GM18502 (cell line): ENCODE measurements at regions not wholly inside any gene's neighbourhood (a gene's known extent, or its start where the extent isn't known, plus 50 kb on each side); places are given as distances from the start of the nearest gene placed in this dataset.

Source experiments
- ATAC-seq: cut with Tn5 transposase; IDR thresholded peaks from one replicate; pipeline ENCODE4 v1.9.1; 2021; ENCODE audit warnings: mild to moderate bottlenecking; ENCODE audit not compliant: unreplicated experiment, poor library complexity

DNA sequence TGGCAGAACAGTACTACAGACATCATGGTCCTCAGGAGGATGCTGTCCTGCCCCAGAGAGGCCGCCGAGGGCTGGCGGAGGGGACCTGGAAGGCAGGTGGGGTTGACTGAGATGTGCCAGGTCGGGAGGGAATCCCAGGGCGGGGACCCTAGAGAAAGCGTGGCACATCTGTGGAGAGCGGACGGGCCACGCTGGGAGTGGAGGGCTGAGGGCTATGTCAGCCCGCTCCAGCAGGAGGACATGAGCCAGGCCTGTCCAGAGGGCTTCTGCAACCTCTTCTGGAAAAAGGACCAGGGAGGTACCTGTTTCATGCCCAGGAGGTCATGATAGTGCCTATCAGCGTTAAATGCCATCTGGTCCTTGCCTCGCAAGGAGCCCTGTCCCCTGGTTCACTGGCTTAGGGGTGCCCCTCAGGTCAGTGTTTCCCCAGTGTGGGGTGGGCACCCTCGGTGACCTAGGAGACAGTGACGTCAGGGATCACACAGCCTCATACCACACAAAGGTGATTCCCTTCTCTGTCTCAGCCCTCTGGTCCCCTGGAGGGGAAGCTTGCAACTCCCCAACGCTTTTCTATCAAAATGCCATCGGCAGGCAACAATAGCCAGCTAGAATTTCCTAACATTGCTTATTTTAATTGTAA is 103.6 kb upstream of the IER5L start:
- no peak for ATAC-seq

DNA sequence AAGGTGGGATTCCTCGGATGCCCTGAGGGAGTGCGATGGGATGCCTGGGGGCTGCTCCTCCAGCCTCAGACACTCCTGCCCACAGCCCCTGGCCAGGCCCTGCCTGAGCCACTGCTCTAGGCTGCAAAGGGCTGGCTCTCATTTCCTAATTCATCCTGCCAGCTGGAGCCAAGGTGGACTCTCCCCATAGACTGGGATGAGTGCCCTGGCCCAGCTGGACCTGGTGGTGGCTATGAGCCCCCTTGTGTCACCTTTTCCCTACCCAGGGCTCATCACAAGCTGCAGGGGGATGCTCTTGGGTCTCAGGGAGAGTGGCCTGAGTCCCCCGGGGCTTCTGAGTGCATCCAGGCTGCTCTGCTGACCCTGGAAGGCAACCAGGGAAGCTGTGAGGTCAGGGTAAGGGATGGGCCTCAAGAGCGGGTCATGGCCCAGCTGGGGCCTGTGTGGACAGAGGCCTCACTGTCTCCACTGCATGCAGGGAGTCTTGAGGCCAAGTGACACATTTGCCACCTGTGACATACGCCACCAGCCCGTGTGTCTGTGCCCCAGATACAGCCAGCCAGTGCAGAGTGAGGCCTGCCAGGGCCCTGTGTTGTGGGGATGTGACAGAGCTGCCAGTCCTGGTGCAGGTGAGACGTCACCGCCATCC is 102.7 kb upstream of the IER5L start:
- ATAC-seq: no peak

DNA sequence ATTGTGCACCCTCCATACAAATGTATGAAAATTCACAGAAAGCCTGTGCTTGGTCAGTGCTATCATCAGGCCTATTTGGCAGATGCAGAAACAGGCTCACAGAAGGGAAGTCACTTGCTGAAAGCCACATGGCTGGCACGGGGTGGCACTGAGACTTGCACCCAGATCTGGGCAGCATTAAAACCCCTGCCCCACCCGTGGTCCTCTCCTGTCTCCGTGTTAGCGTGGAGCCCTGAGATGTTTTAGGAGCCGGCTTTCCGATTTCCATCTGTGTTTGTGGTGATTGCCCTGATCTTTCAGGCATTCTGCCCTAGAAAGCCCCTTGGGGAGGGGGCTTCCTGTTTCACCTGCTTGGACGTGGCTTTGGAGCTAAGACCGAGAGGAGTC is 102.2 kb upstream of the IER5L start:
- ATAC-seq: no peak

DNA sequence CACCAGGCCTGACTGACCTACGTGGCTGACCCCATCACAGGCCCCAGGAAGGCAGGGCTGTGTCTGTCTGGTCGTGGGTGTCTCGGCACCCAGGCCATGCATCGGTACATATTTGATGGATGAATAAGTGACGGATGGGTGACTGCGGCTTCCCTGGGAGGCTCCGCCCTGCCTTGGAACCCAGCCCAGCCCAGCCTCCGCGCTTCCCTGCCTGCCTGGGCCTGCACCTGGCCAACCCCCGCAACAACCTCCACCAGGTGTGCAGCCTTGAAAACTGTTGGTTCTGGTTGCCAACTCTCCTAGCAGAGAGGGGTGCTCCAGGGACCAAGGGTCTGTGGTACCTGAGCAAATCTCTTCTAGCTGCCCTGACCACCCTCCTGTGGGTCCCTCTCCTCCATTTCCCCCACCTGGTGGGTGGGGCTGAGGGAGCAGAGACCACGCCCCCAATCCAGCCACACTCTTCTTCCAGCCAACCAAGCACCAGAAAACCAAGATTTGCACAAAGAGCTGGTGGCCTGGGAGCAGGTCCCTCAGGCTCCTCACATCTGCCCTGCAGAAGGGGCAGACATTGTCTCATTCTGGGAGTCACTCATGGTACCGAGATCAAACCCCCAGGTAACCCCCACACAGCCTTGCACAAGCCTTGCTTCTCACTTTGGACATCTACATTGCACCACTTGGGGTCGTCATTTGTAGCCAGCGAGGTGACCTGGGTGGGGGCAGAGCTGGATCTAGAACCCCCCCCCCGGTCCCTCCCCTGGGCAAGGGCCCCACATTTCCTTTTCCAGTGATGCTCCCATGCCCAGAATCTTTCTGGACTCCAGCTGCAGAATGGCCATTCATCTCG is 100.6 kb upstream of the IER5L start:
- no peak for ATAC-seq

DNA sequence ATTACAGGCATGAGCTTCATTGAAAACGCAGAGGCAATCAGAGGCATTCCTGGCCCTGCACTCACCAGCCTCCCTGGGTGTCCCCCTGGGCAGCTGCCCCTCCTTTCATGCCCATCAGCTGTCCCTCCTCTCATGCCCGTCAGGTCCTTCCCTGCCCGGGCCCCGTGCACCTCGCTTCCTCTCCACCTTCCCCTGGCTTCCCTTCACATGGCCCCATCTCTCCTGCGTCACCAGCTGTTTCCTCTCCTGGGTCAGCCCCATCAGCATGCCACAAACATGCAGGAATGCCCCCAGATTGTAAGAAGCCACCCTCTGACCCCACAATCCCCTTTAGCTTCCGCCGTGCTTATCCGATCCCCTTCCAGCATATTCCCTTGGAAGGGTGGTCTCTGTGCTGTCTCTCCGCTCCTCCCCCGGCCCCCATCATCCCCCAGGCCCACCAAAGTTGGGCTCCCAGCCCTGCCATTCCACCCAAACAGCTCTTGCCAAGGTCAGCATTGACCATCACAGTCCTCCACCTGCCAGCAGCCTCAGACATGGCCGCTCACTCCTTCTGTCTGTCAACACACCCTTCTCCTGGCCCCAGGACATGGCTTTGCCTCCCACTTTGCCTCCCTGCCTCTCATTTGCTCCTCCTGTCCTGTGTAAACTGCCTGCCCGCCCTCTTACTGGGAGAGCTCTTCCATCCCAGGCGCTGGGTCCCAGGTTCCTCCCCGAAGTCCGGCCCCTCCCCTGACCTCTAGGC is 98.6 kb upstream of the IER5L start:
- ATAC-seq: no peak

DNA sequence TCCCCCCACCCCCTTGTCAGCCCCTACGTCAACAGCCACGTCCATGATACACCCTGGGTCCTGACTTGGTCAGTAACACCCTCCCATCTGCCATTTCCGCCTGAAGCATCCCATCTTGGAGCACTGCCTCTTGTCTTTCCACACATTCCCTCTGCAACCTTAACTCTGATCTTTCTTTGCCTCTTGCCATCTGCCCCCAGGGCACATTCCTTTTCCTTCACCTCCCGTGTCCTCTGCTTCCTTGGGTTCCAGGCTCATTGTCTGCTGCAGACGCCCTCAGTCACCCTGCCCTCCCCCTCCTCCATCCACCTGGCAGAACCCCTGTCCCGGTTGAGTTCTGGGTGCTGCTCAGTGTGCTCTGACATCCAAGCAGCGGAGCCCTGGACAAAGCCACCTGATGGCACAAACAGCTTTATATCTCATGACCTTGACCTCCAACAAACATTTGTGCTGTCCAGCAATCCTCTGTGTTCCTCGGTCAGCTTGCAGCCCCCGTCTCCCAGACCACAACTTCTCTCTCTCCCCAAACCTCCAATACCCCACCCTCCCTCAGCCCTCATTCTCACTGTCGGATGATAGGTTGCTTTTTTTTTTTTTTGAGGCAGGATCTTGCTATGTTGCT is 97.7 kb upstream of the IER5L start:
- ATAC-seq: no peak

DNA sequence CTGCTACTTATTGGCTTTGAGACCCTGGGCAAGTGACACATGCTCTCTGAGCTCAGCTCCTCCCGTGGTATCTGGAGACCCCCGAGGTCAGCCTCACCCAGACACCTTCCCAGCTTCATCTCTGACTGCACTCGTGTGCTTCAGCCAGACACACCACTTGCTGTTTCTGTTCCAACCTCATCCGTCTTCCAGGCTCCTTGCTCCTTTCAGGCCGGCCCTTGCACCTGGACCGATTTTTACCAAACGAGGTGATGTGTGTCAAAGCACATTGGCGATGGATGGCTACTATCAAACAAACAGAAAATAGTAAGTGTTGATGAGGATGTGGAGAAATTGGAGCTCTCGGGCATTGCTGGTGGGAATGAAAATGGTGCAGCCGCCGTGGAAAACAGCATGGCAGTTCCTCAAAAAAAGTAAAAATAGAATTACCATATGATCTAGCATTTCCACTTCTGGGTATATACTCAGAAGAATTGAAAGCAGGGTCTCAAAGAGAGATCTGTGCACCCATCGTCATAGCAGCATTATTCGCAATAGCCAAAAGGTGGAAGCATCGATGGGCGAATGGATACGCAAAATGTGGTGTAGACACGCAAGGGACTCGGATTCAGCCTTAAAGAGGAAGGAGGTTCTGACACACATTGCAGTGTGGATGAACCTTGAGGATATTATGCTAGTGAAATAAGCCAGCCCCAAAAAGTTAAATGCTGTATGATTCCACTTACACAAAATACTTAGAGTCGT is 96.1 kb upstream of the IER5L start:
- no peak for ATAC-seq

DNA sequence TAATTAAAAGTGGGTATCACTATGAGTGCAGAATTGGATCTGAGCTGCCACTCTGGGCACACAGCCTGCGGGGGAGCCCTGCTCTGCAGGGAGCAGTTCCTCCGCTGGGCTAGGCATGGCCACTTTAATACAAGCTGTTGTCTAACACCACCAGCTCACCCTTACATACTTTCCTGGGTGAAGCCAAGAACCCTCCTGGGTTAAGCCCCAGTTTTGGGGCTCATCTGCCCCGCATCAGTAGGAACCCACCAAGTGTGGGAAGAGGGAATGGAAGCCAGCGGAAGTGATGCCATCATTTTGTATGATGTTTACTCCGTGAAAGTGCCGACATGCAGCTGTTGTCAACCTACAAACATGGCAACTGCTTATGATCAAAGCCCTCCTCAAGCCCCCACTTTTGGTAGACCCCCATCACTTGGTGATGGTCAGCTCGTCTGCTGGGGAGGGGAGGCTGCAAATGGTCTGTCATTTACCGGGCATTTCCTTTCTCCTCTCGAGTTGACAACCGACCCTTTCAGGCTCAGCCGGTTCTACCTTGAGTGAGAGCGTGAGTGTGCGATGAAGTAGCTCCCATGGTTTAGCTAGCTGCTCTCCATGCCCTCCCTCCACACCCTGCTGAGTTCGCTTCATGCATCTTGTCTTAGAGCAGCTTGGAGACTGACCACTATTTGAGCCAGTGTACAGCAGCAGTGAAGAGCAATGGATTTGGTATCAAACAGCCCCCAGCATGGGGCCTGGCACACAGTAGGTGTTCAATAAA is 95.3 kb upstream of the IER5L start:
- no peak for ATAC-seq

DNA sequence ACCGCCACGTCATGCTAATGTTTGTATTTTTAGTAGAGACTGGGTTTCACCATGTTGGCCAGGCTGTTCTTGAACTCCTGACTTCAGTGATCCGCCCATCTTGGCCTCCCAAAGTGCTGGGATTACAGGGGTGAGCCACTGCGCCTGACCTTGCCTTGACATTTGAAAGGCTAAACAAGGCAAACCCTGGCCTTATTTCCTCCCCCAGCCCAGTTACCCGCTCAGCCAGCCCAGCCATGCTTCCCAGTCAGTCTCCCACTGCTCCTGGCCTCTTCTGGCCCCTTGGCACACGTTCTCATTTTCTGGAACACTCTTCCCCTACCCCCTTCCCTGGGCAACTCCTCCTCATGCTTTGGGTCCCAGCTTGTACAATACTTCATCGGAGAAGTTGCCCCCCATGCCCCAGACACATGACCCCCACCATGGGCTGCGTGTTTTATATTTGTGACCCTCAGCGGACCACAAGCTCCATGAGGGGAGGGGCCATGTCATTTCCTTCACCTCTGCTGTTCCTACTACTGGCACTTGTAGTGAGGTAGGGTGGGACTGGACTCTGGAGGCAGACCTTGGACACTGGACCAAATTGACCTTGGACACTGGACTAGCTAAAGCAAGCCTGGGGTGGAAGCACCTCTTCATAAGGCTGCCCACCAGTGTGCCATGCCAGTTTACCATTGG is 94.4 kb upstream of the IER5L start:
- no peak for ATAC-seq

DNA sequence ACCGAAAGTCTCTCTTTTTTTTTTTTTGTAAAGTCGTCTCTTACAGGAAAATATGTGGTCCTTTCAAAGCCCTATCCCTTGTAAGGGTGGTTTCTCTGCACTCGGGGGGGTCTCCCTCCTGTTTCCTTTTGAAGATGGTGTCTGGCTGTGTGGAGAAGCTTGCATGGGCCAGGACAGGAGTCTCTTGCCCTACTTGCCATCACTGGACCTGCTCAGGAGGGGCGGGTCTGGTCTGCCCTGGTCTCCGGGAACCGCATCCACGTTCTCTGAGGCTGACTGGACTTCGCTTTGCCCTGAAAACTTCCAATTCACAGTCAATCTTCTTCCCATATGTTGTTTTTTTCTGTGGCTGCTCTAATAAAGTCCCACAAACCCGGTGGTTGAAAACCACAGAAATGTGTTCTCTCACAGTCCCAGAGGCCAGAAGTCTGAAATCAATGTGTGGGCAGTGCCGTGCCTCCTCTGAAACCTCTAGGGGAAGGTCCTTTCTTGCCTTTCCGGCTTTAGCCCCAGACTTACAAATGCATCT is 92.9 kb upstream of the IER5L start:
- peak; percentile 54 for ATAC-seq

DNA sequence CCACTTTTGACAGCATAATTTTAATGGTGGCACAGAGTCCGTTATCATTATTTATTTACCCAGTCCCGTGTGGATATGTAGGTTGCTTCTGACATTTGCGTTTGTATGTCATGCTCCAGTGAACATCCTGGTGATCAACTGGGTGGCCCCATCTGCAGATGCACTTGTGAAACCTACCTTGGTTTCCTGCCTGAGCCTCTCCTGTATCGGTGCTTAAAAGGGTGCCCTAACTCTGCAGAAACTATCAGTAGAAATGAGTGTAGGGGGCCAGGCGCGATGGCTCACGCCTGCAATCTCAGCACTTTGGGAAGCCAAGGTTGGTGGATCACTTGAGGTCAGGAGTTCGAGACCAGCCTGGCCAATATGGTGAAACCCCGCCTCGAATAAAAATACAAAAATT is 92.1 kb upstream of the IER5L start:
- ATAC-seq: peak; percentile 81

DNA sequence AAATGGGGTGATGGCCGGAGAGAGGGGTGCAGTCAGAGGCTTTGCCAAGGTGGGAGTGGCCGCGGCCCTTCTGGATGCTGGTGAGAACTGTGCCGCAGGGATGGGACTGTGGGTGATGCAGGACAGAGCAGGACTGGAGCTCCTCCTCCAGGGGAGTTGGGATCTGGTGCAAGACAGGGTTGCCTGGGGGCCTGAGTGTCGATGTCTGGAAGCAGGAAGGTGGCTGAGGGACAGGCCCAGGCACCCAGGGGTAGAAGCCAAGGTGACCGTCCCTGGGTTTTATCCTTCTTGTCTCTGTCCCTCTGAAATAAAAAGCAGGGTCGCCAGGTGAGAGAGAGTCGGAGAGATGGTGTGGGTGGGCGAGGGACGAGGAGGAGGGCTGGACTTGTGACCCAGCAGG is 89.1 kb upstream of the IER5L start:
- no peak for ATAC-seq

DNA sequence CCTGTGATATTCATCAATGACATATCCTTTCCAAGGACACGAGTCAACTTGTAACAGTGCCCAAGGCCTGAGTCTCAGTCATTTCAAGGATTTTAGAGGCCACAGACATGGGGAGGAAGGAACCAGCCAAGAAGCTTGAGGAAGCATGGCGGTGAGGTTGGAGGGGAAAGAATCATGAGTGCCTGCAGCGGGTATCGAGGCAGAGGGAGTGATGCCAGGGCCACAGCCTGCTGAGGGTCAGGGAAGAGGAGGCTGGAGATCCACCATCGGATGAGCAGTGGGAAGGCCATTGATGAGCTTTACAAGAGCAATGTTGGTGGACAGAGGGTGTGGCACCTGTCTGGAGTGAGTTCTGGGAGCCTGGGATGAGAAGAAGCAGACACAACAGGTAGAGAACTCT is 88.5 kb upstream of the IER5L start:
- no peak for ATAC-seq

DNA sequence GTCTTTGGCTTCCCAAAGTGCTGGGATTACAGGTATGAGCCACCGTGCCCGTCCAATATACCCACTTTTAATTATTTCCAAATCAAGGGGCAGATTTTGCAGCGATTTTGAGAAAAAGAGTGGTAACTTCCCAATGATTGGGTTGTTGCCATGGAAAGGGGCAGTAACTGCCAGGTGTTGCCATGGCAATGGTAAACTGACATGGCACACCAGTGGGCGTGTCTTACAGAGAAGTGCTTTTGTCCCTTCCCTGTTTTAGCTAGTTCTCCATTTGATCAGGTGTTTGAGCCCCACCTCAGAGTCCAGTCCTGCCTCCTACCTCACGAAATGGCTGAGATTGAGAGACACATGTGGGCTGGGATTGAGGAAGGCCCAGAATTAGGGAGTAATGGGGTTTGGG is 86.3 kb upstream of the IER5L start:
- no peak for ATAC-seq

DNA sequence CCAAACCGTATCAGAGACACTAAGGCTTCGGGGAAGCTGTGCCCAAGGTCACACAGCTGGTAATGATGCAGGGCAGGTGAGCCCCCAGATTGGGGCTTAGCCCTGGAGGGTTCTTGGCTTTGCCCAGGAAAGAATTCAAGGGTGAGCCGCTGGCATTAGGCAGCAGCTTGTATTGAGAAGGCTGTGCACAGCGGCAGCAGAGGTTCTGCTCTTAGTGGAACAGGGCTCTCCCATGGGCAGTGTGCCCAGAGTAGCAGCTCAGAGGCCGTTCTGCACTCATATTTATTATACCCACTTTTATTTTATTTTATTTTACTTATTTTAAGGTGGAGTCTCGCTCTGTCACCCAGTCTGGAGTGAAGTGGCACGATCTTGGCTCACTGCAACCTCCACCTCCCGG is 85.8 kb upstream of the IER5L start:
- ATAC-seq: no peak

DNA sequence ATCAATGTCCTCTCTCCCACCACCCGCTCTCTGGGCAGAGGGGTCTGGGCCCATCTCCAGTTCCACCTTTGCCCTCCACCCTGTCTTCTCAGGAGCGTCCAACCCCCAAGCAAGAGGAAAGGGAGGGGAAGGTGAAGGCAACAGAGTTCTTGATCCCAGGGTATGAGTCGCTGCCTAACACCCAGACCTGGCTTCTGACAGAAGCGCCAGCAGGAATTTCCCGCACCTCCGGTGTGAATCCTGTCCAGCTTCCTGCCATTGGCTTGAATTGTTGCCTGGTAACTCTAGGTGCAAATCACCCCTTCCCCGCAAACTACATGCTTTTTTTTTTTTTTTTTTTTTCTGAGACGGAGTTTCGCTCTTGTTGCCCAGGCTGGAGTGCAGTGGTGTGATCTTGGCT is 84.2 kb upstream of the IER5L start:
- ATAC-seq: no peak

DNA sequence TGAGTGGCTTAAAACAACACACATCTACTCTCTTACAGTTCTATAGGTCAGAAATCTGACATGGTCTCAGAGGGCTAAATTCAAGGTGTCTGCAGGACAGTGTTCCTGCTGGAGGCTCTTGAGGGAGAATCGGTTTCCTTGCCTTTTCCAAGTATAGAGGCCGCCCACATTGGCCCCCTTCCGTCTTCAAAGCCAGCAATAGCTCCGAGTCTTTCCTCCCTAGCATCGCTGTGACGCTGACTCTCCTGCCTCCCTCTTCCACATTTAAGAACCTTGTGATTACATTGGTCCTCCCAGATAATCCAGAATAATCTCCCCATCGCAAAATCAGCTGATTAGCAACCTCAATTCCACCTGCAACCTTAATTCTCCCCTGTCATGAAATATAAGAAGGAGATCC is 81.3 kb upstream of the IER5L start:
- no peak for ATAC-seq

DNA sequence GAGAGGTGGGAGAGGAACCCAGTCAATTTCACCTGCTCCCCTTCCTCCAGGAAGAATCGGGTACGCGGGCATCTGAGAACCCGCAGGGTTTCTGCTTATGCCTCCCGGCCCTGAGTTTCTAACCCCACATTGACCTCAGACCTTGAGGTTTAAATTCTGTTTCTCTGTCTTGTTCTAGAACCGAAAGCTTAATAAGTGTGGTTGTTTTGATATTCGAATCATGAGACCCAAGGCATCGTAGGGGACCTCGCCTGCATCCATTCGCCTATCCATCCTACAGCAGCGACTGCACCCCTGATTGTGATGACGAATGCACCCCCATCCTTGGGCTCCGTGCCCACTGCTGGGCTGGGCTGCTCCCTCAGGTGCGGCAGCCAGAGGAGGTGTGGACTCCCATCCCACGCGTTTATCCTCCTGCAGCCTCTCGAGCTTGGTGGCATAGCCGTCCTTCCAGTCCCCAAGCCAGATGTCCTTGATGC is 80.8 kb upstream of the IER5L start:
- ATAC-seq: no peak
